A549 (cell line): ENCODE measurements at regions not wholly inside any gene's neighbourhood (a gene's known extent, or its start where the extent isn't known, plus 50 kb on each side); places are given as distances from the start of the nearest gene placed in this dataset.

Experiments
- ATAC-seq, 2 experiments: fragments of 200-7000 bp in 1 of 2; fragments of >200 bp in 1 of 2; cut with Nextera tagmentation in 1 of 2; cut with Tn5 transposase in 1 of 2; 3 replicates each; pipeline versions ENCODE4 v1.8.0 to v1.9.1; 2018 to 2020; ENCODE audit warnings: mild to moderate bottlenecking in 1 of 2, moderate library complexity in 1 of 2
- CTCF ChIA-PET: fragments of 300-600 bp; sonication (Branson Sonifier 250); formaldehyde crosslinking; extraction: SDS; loops from one replicate; lab custom pipeline; 2021; ENCODE audit warnings: antibody characterized with exemption, inconsistent platforms; lab: Yijun Ruan, JAX
- POLR2A ChIA-PET: fragments of 350-600 bp; formaldehyde crosslinking; extraction: SDS; loops from one replicate; lab custom pipeline; 2021; ENCODE audit warnings: antibody characterized with exemption, inconsistent platforms; lab: Yijun Ruan, JAX
- DNase-seq, 2 experiments: peaks; one replicate each; pipeline versions ENCODE4 v3.0.0 to v3.0.0-alpha.2; 2011 to 2016; ENCODE audit warnings: low read depth in 1 of 2, low spot score in 1 of 2
- FAIRE-seq: peaks from 2 replicates; lab custom pipeline; 2011; peaks lifted over from hg19 to GRCh38; lab: Jason Lieb, UNC
- H3K27ac ChIP-seq, 2 experiments: fragments of >200 bp; sonication (Bioruptor Twin); formaldehyde crosslinking; 3 replicates each; pipeline ENCODE4 v1.5.1; 2016 to 2017
- H3K4me1 ChIP-seq: fragments of >200 bp; sonication (Bioruptor Twin); formaldehyde crosslinking; 3 replicates; pipeline ENCODE4 v1.6.1; 2016
- H3K4me2 ChIP-seq: fragments of >200 bp; sonication (Bioruptor Twin); formaldehyde crosslinking; 3 replicates; pipeline ENCODE4 v1.6.1; 2016
- H3K4me3 ChIP-seq: fragments of >200 bp; sonication (Bioruptor Twin); formaldehyde crosslinking; 3 replicates; pipeline ENCODE4 v1.5.1; 2016
- H3K9me3 ChIP-seq: fragments of >200 bp; sonication (Bioruptor Twin); formaldehyde crosslinking; 3 replicates; pipeline ENCODE4 v1.6.1; 2016
- ATOH8 ChIP-seq: fragments of 250-450 bp; sonication (Bioruptor Pico); IDR thresholded peaks from 2 replicates; pipeline ENCODE4 v1.5.0; 2020; ENCODE audit warnings: low read depth, mild to moderate bottlenecking, moderate library complexity
- BCL3 ChIP-seq: fragments of >200 bp; sonication (Bioruptor Twin); formaldehyde crosslinking; IDR thresholded peaks from 3 replicates; pipeline ENCODE4 v1.6.1; 2016
- BHLHE40 ChIP-seq: IDR thresholded peaks from 2 replicates; pipeline ENCODE4 v1.6.1; 2012; ENCODE audit warnings: low read depth, low read length, inconsistent platforms
- CBX2 ChIP-seq: fragments of 200-600 bp; sonication (generic); IDR thresholded peaks from 2 replicates; pipeline ENCODE4 v1.6.1; 2016; ENCODE audit warnings: low read depth, mild to moderate bottlenecking, borderline replicate concordance
- CEBPB ChIP-seq, 2 experiments: fragments of >200 bp in 1 of 2; sonication (Bioruptor Twin) in 1 of 2; formaldehyde crosslinking in 1 of 2; IDR thresholded peaks; 2 replicates each; pipeline ENCODE4 v1.6.1; 2012 to 2016
- E2F6 ChIP-seq: IDR thresholded peaks from 2 replicates; pipeline ENCODE4 v1.6.1; 2012; ENCODE audit warnings: low read depth, borderline replicate concordance
- EHF ChIP-seq: fragments of 250-450 bp; sonication (Bioruptor Pico); IDR thresholded peaks from 2 replicates; pipeline ENCODE4 v1.5.0; 2020; ENCODE audit warnings: mild to moderate bottlenecking
- ELK1 ChIP-seq: fragments of 150-350 bp; IDR thresholded peaks from 2 replicates; pipeline ENCODE4 v1.6.1; 2014; ENCODE audit warnings: low read depth, mild to moderate bottlenecking, low read length
- FOSL2 ChIP-seq, 2 experiments: fragments of 450-650 bp in 1 of 2; fragments of >200 bp in 1 of 2; sonication (Bioruptor Twin) in 1 of 2; formaldehyde crosslinking; IDR thresholded peaks; 2 replicates each; pipeline versions ENCODE4 v1.5.0 to v1.6.1; 2016 to 2020; ENCODE audit warnings: mild to moderate bottlenecking in 1 of 2, moderate library complexity in 1 of 2
- HDAC2 ChIP-seq: fragments of 200-600 bp; sonication (generic); IDR thresholded peaks from 2 replicates; pipeline ENCODE4 v1.6.1; 2016
- HOXB13 ChIP-seq: fragments of 250-450 bp; sonication (Bioruptor Pico); IDR thresholded peaks from 2 replicates; pipeline ENCODE4 v1.5.0; 2020; ENCODE audit warnings: low read depth, mild to moderate bottlenecking, moderate library complexity
- HOXB5 ChIP-seq: fragments of 250-450 bp; sonication (Bioruptor Pico); IDR thresholded peaks from 2 replicates; pipeline ENCODE4 v1.5.0; 2020; ENCODE audit warnings: mild to moderate bottlenecking, moderate library complexity
- JUN ChIP-seq, 2 experiments: fragments of >200 bp; sonication (Bioruptor Twin); formaldehyde crosslinking; IDR thresholded peaks; 2 replicates in 1 of 2; 3 replicates in 1 of 2; pipeline ENCODE4 v1.6.1; 2016 to 2017
- KDM1A ChIP-seq: fragments of 200-600 bp; sonication (generic); IDR thresholded peaks from 2 replicates; pipeline ENCODE4 v1.6.1; 2016; ENCODE audit warnings: low read depth, mild to moderate bottlenecking
- MAFK ChIP-seq: fragments of 450-650 bp; IDR thresholded peaks from 2 replicates; pipeline ENCODE4 v1.6.1; 2014; ENCODE audit not compliant: partially characterized antibody
- MAX ChIP-seq: IDR thresholded peaks from 2 replicates; pipeline ENCODE4 v1.6.1; 2012
- MAZ ChIP-seq: fragments of 150-350 bp; IDR thresholded peaks from 2 replicates; pipeline ENCODE4 v1.6.1; 2014; ENCODE audit warnings: antibody characterized with exemption, low read depth, low read length, borderline replicate concordance
- MYC ChIP-seq: IDR thresholded peaks from 2 replicates; pipeline ENCODE4 v1.6.1; 2012; ENCODE audit warnings: mild to moderate bottlenecking, inconsistent platforms, low read length, improper control_type of control experiment, borderline replicate concordance
- NFE2L2 ChIP-seq: fragments of 150-350 bp; conservative IDR thresholded peaks from 2 replicates; pipeline ENCODE4 v1.6.1; 2014; ENCODE audit warnings: low read length
- NPAS2 ChIP-seq: fragments of 250-450 bp; sonication (Bioruptor Pico); IDR thresholded peaks from 2 replicates; pipeline ENCODE4 v1.8.0; 2022; ENCODE audit warnings: mild to moderate bottlenecking, moderate library complexity, borderline replicate concordance
- PBX3 ChIP-seq: IDR thresholded peaks from 2 replicates; pipeline ENCODE4 v1.6.1; 2012
- RAD21 ChIP-seq, 2 experiments: fragments of >200 bp in 1 of 2; sonication (Bioruptor Twin) in 1 of 2; formaldehyde crosslinking in 1 of 2; IDR thresholded peaks in 1 of 2; conservative IDR thresholded peaks in 1 of 2; 2 replicates in 1 of 2; 3 replicates in 1 of 2; pipeline ENCODE4 v1.6.1; 2012 to 2018; ENCODE audit warnings: inconsistent platforms in 1 of 2
- RCOR1 ChIP-seq: fragments of 150-350 bp; IDR thresholded peaks from 2 replicates; pipeline ENCODE4 v1.6.1; 2014; ENCODE audit warnings: antibody characterized with exemption, low read length, low read depth
- REST ChIP-seq: fragments of 200-600 bp; sonication (generic); IDR thresholded peaks from 2 replicates; pipeline ENCODE4 v1.6.1; 2016; ENCODE audit warnings: antibody characterized with exemption, mild to moderate bottlenecking, moderate library complexity
- SREBF2 ChIP-seq: fragments of 450-650 bp; IDR thresholded peaks from 2 replicates; pipeline ENCODE4 v1.6.1; 2014; ENCODE audit warnings: mild to moderate bottlenecking, moderate library complexity
- ZC3H11A ChIP-seq: fragments of 450-650 bp; IDR thresholded peaks from 2 replicates; pipeline ENCODE4 v1.6.1; 2014; ENCODE audit warnings: antibody characterized with exemption, mild to moderate bottlenecking
- ZFP36 ChIP-seq: fragments of 450-650 bp; IDR thresholded peaks from 2 replicates; pipeline ENCODE4 v1.6.1; 2014; ENCODE audit warnings: borderline replicate concordance; ENCODE audit not compliant: partially characterized antibody
- ZNF302 ChIP-seq: fragments of 250-450 bp; sonication (Bioruptor Pico); IDR thresholded peaks from 2 replicates; pipeline ENCODE4 v1.9.0; 2021; ENCODE audit warnings: inconsistent platforms, mild to moderate bottlenecking, moderate library complexity
- ZSCAN20 ChIP-seq: fragments of 250-450 bp; sonication (Bioruptor Pico); IDR thresholded peaks from 2 replicates; pipeline ENCODE4 v1.8.0; 2022; ENCODE audit warnings: mild to moderate bottlenecking, moderate library complexity
- WGBS: methylation state at CpG from one replicate; pipeline ENCODE4 v1.1.6; 2017; ENCODE audit errors: missing lambda C conversion rate; 5-methylcytosine and 5-hydroxymethylcytosine counted together

- FAIRE-seq (no peak), DNase-seq (no peak), ATAC-seq (no peak)
- ChIA-PET POLR2A (no interaction called here), CTCF (no interaction called here)
- Histone ChIP-seq H3K4me1 (no peaks in the 10 kb centered on the region), H3K4me3 (no peak overlapping the region), H3K9me3 (no peaks in the 10 kb centered on the region), H3K27ac (no peak overlapping the region), H3K4me2 (no peak overlapping the region)
- TF ChIP-seq MAFK (no peak), MAX (no peak), SREBF2 (no peak), FOSL2 (IDR thresholded peaks at IDR 0.05) (no peak), FOSL2 (CRISPR knock-in tag; IDR thresholded peaks at IDR 0.05) (no peak), RAD21 (conservative IDR thresholded peaks at IDR 0.05 in 1 of 2, IDR thresholded peaks at IDR 0.05 in 1 of 2) (no peak), RCOR1 (no peak), HOXB5 (CRISPR knock-in tag) (no peak), NPAS2 (CRISPR knock-in tag) (no peak), NFE2L2 (no peak), CBX2 (no peak), JUN (IDR thresholded peaks at IDR 0.05) (no peak), HDAC2 (no peak), REST (no peak), ELK1 (no peak), ZSCAN20 (CRISPR knock-in tag) (no peak), CEBPB (IDR thresholded peaks at IDR 0.05) (no peak), MYC (no peak), KDM1A (no peak), HOXB13 (CRISPR knock-in tag) (no peak), ATOH8 (CRISPR knock-in tag) (no peak)
- 22% methylated on average over 2 of the region's 5 CpGs for WGBS
These were observed 111.8 kb downstream of the TUBA3C start for GRCh38 chr13:19069684-19070397.

- ATAC-seq (no peak), DNase-seq (no peak), FAIRE-seq (no peak)
- H3K4me1 ChIP-seq, result no peaks in the 10 kb centered on the region
- no peaks in the 10 kb centered on the region for H3K9me3 ChIP-seq
- no peak overlapping the region for H3K4me3 ChIP-seq
- no peak overlapping the region for H3K27ac ChIP-seq
- ChIA-PET POLR2A (no interaction called here), CTCF (no interaction called here)
- WGBS, result 0% methylated on average over 2 of the region's 2 CpGs
- H3K4me2 ChIP-seq, result no peak overlapping the region
- TF ChIP-seq ZFP36, result no peak
- TF ChIP-seq BHLHE40, result no peak
- no peak for TF ChIP-seq BCL3
- no peak for TF ChIP-seq MAZ
- no peak for TF ChIP-seq ZNF302 (CRISPR knock-in tag)
- no peak for TF ChIP-seq ZC3H11A
- TF ChIP-seq EHF (CRISPR knock-in tag), result no peak
- TF ChIP-seq NPAS2 (CRISPR knock-in tag), result no peak
- no peak for TF ChIP-seq MAX
- no peak for TF ChIP-seq RCOR1
- no peak for TF ChIP-seq PBX3
- TF ChIP-seq E2F6, result no peak
These were observed 112.9 kb downstream of the TUBA3C start for GRCh38 chr13:19068691-19069090.
